ENCODE measurements at regions not wholly inside any gene's neighbourhood (a gene's known extent, or its start where the extent isn't known, plus 50 kb on each side); places are given as distances from the start of the nearest gene placed in this dataset.

DNA sequence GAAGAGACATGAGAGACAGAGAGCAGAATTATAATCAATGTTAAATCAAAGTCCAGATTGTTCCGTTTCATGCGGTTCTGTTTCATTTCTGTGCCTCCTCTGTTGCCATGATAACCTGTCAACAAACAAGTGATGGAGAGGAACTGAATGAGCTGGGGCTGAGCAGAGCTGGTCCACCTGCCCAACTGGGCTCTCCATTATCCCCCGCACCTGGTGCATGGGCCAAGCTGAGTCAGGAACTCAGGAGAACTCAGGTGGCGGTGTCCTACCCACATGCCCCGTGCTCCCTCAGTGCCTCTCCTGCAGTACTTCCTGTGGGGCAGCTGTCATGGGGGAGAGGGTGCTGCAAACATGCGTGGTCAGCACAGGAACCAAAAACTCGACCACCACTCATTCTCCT, 178.8 kb downstream of the TTC32 start:
- intact Hi-C loops (cut with micrococcal nuclease), result no loop called here
- Mint-ChIP-seq H3K4me3 (no peak overlapping the region), H3K4me1 (no peaks in the 10 kb centered on the region), H3K27ac (no peak overlapping the region), H3K9me3 (ENCODE audit: insufficient read depth) (no peaks in the 10 kb centered on the region), H3K27me3 (no peaks in the 10 kb centered on the region)
- DNase-seq (no peak), ATAC-seq (ENCODE audit: low read depth) (no peak)
- H3K9me3 ChIP-seq (ENCODE audit: control extremely low read depth in 1 of 3, control insufficient read depth in 2 of 3, insufficient read depth in 1 of 3, low read length in 2 of 3), result peaks cover 0 to 7% (median 0%) of the 10 kb centered on the region in 3 donors
- no peaks in the 10 kb centered on the region for H3K36me3 ChIP-seq (replicated peaks in 1 of 2; ENCODE audit: control extremely low read depth in 1 of 2, control insufficient read depth in 1 of 2, extremely low read depth in 1 of 2, insufficient read depth in 2 of 2, low read length in 1 of 2)
- no peak for TF ChIP-seq EZH2 (IDR thresholded peaks at IDR 0.05; ENCODE audit: borderline replicate concordance, insufficient read depth, low read depth, low read length, poor library complexity, severe bottlenecking)
- TF ChIP-seq, protein P1, sequence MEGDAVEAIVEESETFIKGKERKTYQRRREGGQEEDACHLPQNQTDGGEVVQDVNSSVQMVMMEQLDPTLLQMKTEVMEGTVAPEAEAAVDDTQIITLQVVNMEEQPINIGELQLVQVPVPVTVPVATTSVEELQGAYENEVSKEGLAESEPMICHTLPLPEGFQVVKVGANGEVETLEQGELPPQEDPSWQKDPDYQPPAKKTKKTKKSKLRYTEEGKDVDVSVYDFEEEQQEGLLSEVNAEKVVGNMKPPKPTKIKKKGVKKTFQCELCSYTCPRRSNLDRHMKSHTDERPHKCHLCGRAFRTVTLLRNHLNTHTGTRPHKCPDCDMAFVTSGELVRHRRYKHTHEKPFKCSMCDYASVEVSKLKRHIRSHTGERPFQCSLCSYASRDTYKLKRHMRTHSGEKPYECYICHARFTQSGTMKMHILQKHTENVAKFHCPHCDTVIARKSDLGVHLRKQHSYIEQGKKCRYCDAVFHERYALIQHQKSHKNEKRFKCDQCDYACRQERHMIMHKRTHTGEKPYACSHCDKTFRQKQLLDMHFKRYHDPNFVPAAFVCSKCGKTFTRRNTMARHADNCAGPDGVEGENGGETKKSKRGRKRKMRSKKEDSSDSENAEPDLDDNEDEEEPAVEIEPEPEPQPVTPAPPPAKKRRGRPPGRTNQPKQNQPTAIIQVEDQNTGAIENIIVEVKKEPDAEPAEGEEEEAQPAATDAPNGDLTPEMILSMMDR (IDR thresholded peaks at IDR 0.05), result no peak
- ChIA-PET CTCF (no interaction called here), POLR2A (no interaction called here)
- H4K20me1 ChIP-seq (ENCODE audit: control insufficient read depth, insufficient read depth, low read length, poor library complexity, severe bottlenecking), result no peaks in the 10 kb centered on the region
- H3K4me2 ChIP-seq (replicated peaks; ENCODE audit: low read depth, low read length, poor library complexity, severe bottlenecking), result no peak overlapping the region
- no peaks in the 10 kb centered on the region for H3K4me1 ChIP-seq (ENCODE audit: control insufficient read depth in 2 of 2, insufficient read depth in 2 of 2, low read length in 2 of 2)
- no peak overlapping the region for H3K27ac ChIP-seq (ENCODE audit: low read length in 2 of 2)
- no peaks in the 10 kb centered on the region for H3K27me3 ChIP-seq (replicated peaks in 1 of 4; ENCODE audit: control extremely low read depth in 1 of 4, control insufficient read depth in 3 of 4, insufficient read depth in 4 of 4, low read length in 3 of 4)
- 100% methylated on average over 4 of the region's 7 CpGs for WGBS (ENCODE audit: insufficient coverage)
- H3K9ac ChIP-seq (ENCODE audit: low read length), result no peak overlapping the region
- H3K79me2 ChIP-seq (ENCODE audit: control insufficient read depth, insufficient read depth, low read length), result no peaks in the 10 kb centered on the region
- no peak overlapping the region for H2AFZ ChIP-seq (ENCODE audit: insufficient read depth, low read depth, low read length, poor library complexity, severe bottlenecking)
- no peak overlapping the region for H3K4me3 ChIP-seq (ENCODE audit: control extremely low read depth in 1 of 5, extremely low read depth in 1 of 5, insufficient read depth in 1 of 5, low read depth in 2 of 5, low read length in 4 of 5)

DNA sequence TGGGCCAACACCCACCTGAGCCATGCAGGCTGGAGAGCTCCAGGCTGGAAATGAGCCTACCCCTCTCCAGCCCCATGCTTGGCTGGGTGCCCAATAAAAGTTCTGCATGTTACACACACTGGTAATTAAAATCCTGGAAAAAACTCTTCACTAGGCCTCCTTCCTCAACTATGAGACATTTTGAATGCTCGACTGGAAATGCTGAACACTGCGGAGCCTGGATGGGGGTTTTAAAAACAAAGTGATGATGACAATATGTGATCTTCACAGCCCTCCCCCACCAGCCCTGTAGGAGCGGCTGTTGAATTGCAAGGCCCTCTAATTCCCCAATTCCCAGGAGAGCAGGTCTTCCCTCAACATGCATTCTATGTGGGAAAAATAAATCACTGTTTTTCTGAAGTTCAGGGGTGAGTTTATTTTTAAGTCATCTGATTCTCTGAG, 179.2 kb downstream of the TTC32 start:
- no peak overlapping the region for H2AFZ ChIP-seq (ENCODE audit: insufficient read depth, low read depth, low read length, poor library complexity, severe bottlenecking)
- intact Hi-C loops (cut with micrococcal nuclease), result no loop called here
- H3K9me3 Mint-ChIP-seq (ENCODE audit: insufficient read depth), result no peaks in the 10 kb centered on the region
- H3K4me3 Mint-ChIP-seq, result no peak overlapping the region
- CTCF ChIA-PET, result no interaction called here
- no peaks in the 10 kb centered on the region for H3K4me1 Mint-ChIP-seq
- peaks cover 1% of the 10 kb centered on the region for H3K27me3 Mint-ChIP-seq
- no peaks in the 10 kb centered on the region for H3K36me3 ChIP-seq (replicated peaks in 1 of 2; ENCODE audit: control extremely low read depth in 1 of 2, control insufficient read depth in 1 of 2, extremely low read depth in 1 of 2, insufficient read depth in 2 of 2, low read length in 1 of 2)
- H3K9ac ChIP-seq (ENCODE audit: low read length), result no peak overlapping the region
- no peak overlapping the region for H3K4me3 ChIP-seq (ENCODE audit: control extremely low read depth in 1 of 5, extremely low read depth in 1 of 5, insufficient read depth in 1 of 5, low read depth in 2 of 5, low read length in 4 of 5)
- H3K4me1 ChIP-seq (ENCODE audit: control insufficient read depth in 2 of 2, insufficient read depth in 2 of 2, low read length in 2 of 2), result no peaks in the 10 kb centered on the region
- ATAC-seq (ENCODE audit: low read depth), result no peak
- DNase-seq, result no peak
- no peak overlapping the region for H3K27ac ChIP-seq (ENCODE audit: low read length in 2 of 2)
- WGBS (ENCODE audit: insufficient coverage), result no CpG with 5 or more reads among the region's 3 CpGs
- H3K27me3 ChIP-seq (replicated peaks in 1 of 4; ENCODE audit: control extremely low read depth in 1 of 4, control insufficient read depth in 3 of 4, insufficient read depth in 4 of 4, low read length in 3 of 4), result no peaks in the 10 kb centered on the region
- no peaks in the 10 kb centered on the region for H4K20me1 ChIP-seq (ENCODE audit: control insufficient read depth, insufficient read depth, low read length, poor library complexity, severe bottlenecking)
- peaks cover 0 to 7% (median 0%) of the 10 kb centered on the region in 3 donors for H3K9me3 ChIP-seq (ENCODE audit: control extremely low read depth in 1 of 3, control insufficient read depth in 2 of 3, insufficient read depth in 1 of 3, low read length in 2 of 3)
- H3K79me2 ChIP-seq (ENCODE audit: control insufficient read depth, insufficient read depth, low read length), result no peaks in the 10 kb centered on the region
- H3K27ac Mint-ChIP-seq, result no peak overlapping the region
- POLR2A ChIA-PET, result no interaction called here
- no peak overlapping the region for H3K4me2 ChIP-seq (replicated peaks; ENCODE audit: low read depth, low read length, poor library complexity, severe bottlenecking)
- TF ChIP-seq, protein P1 (IDR thresholded peaks at IDR 0.05), result no peak
- TF ChIP-seq EZH2 (IDR thresholded peaks at IDR 0.05; ENCODE audit: borderline replicate concordance, insufficient read depth, low read depth, low read length, poor library complexity, severe bottlenecking), result no peak

Measured in B cell (primary cell).